ENCODE measurements at regions not wholly inside any gene's neighbourhood (a gene's known extent, or its start where the extent isn't known, plus 50 kb on each side); places are given as distances from the start of the nearest gene placed in this dataset.

GRCh38 chr17:79361873-79362771, 248.7 kb downstream of the RBFOX3 start:
- no peak for TF ChIP-seq CTCF (IDR thresholded peaks at IDR 0.05; ENCODE audit: insufficient read depth, low read length, poor library complexity, severe bottlenecking)
- TF ChIP-seq EZH2phosphoT487 (conservative IDR thresholded peaks at IDR 0.05; ENCODE audit: low read length): no peak

Measured in SU-DHL-6 (cell line).